Colonic mucosa (tissue), 4 donors: ENCODE measurements at regions not wholly inside any gene's neighbourhood (a gene's known extent, or its start where the extent isn't known, plus 50 kb on each side); places are given as distances from the start of the nearest gene placed in this dataset.

Experiments
- DNase-seq: peaks from one replicate; pipeline ENCODE4 v3.0.0-alpha.2; 2020
- H3K27ac ChIP-seq: fragments of 200-600 bp; one replicate; pipeline ENCODE4 v1.8.0; 2021
- H3K27me3 ChIP-seq: fragments of 200-600 bp; one replicate; pipeline ENCODE4 v1.8.0; 2021
- H3K36me3 ChIP-seq: fragments of 200-600 bp; one replicate; pipeline ENCODE4 v1.8.0; 2021
- H3K4me1 ChIP-seq: fragments of 200-600 bp; one replicate; pipeline ENCODE4 v1.8.0; 2021; ENCODE audit warnings: mild to moderate bottlenecking
- H3K4me3 ChIP-seq: fragments of 200-600 bp; one replicate; pipeline ENCODE4 v1.8.0; 2021
- H3K9ac ChIP-seq, 2 donors: one replicate each; pipeline ENCODE4 v1.7.0; 2013; ENCODE audit warnings: control low read depth in 2 of 2, low read depth in 2 of 2, low read length in 2 of 2
- H3K9me3 ChIP-seq: fragments of 200-600 bp; one replicate; pipeline ENCODE4 v1.8.0; 2021
- CTCF ChIP-seq: fragments of 200-600 bp; IDR thresholded peaks from one replicate; pipeline ENCODE4 v1.8.0; 2022; ENCODE audit warnings: antibody characterized with exemption, mild to moderate bottlenecking
- intact Hi-C: fragments of 100-400 bp; cut with DNase I; formaldehyde crosslinking; loops from one replicate; pipeline ENCODE4 v1.14.1; 2022
- donor health status: healthy.
- donor health status: DM: no; HTN: no; CAD: no.
- donor health status: DM: no; HTN: no; CAD: no.

- no peak overlapping the region for H3K27ac ChIP-seq
- H3K4me1 ChIP-seq: peaks cover 3% of the 10 kb centered on the region
- H3K4me3 ChIP-seq: no peak overlapping the region
- no peaks in the 10 kb centered on the region for H3K27me3 ChIP-seq
- intact Hi-C loops: no loop called here
- no peaks in the 10 kb centered on the region for H3K9me3 ChIP-seq
- H3K9ac ChIP-seq: no peak overlapping the region
- no peak for DNase-seq
- no peaks in the 10 kb centered on the region for H3K36me3 ChIP-seq
- TF ChIP-seq CTCF: no peak
Measured at GRCh38 chr7:49714182-49714581, 59.3 kb upstream of the VWC2 start.

- no peaks in the 10 kb centered on the region for H3K27me3 ChIP-seq
- no peak overlapping the region for H3K9ac ChIP-seq
- H3K4me3 ChIP-seq: no peak overlapping the region
- no peaks in the 10 kb centered on the region for H3K9me3 ChIP-seq
- DNase-seq: no peak
- no peaks in the 10 kb centered on the region for H3K36me3 ChIP-seq
- no peak overlapping the region for H3K27ac ChIP-seq
- no peak for TF ChIP-seq CTCF
- peaks cover 3% of the 10 kb centered on the region for H3K4me1 ChIP-seq
- intact Hi-C loops: no loop called here
Measured at GRCh38 chr7:49715486-49715885, 58.0 kb upstream of the VWC2 start.

- DNase-seq: no peak
- no peaks in the 10 kb centered on the region for H3K27me3 ChIP-seq
- H3K9ac ChIP-seq: no peak overlapping the region
- TF ChIP-seq CTCF: no peak
- peaks cover 3% of the 10 kb centered on the region for H3K4me1 ChIP-seq
- H3K9me3 ChIP-seq: no peaks in the 10 kb centered on the region
- no peak overlapping the region for H3K4me3 ChIP-seq
- no peaks in the 10 kb centered on the region for H3K36me3 ChIP-seq
- peak overlapping the region; percentile 9 for H3K27ac ChIP-seq
- intact Hi-C loops: no loop called here
Measured at GRCh38 chr7:49717547-49717946, 55.9 kb upstream of the VWC2 start.

- Histone ChIP-seq H3K9ac (no peak overlapping the region), H3K4me1 (peaks cover 3% of the 10 kb centered on the region), H3K4me3 (no peak overlapping the region), H3K27me3 (no peaks in the 10 kb centered on the region), H3K9me3 (no peaks in the 10 kb centered on the region), H3K36me3 (no peaks in the 10 kb centered on the region), H3K27ac (peak overlapping the region; percentile 50)
- intact Hi-C loops: no loop called here
- no peak for TF ChIP-seq CTCF
- DNase-seq: no peak
Measured at GRCh38 chr7:49718760-49719159, 54.7 kb upstream of the VWC2 start.

GRCh38 chr7:49721441-49721840, 52.0 kb upstream of the VWC2 start:
- Histone ChIP-seq H3K4me1 (peaks cover 3% of the 10 kb centered on the region), H3K4me3 (no peak overlapping the region), H3K27me3 (no peaks in the 10 kb centered on the region), H3K9ac (no peak overlapping the region), H3K27ac (peak overlapping the region; percentile 20), H3K36me3 (no peaks in the 10 kb centered on the region), H3K9me3 (no peaks in the 10 kb centered on the region)
- intact Hi-C loops: no loop called here
- DNase-seq: peak; percentile 55
- no peak for TF ChIP-seq CTCF
